CD4-positive, CD25-positive, alpha-beta regulatory T cell (primary cell): ENCODE measurements at regions not wholly inside any gene's neighbourhood (a gene's known extent, or its start where the extent isn't known, plus 50 kb on each side); places are given as distances from the start of the nearest gene placed in this dataset.

ENCODE experiments used
- ATAC-seq, 2 donors: fragments of 150-1000 bp; cut with Tn5 transposase; one replicate each; pipeline ENCODE4 v1.10.0; 2021; ENCODE audit warnings: low read depth in 2 of 2, moderate number of reproducible peaks in 2 of 2, moderate library complexity in 1 of 2
- DNase-seq, 3 donors: peaks; one replicate each; pipeline versions ENCODE4 v3.0.0 to v3.0.0-alpha.2; 2012 to 2022; ENCODE audit warnings: mixed read lengths in 1 of 3
- H3K27ac ChIP-seq: one replicate; pipeline ENCODE4 v1.7.0; 2013; ENCODE audit warnings: mild to moderate bottlenecking, low read length; ENCODE audit not compliant: insufficient read depth, poor library complexity, severe bottlenecking
- H3K27me3 ChIP-seq: one replicate; pipeline ENCODE4 v1.7.0; 2013; ENCODE audit warnings: low read length; ENCODE audit not compliant: control insufficient read depth, insufficient read depth
- H3K36me3 ChIP-seq: one replicate; pipeline ENCODE4 v1.7.0; 2013; ENCODE audit warnings: mild to moderate bottlenecking, low read length, moderate library complexity; ENCODE audit not compliant: control insufficient read depth, insufficient read depth
- H3K4me1 ChIP-seq: 2 replicates; pipeline ENCODE4 v1.7.0; 2013; ENCODE audit warnings: mild to moderate bottlenecking, low read length; ENCODE audit not compliant: insufficient read depth, control insufficient read depth, poor library complexity, severe bottlenecking
- H3K4me3 ChIP-seq: one replicate; pipeline ENCODE4 v1.7.0; 2013; ENCODE audit warnings: low read depth, mild to moderate bottlenecking, low read length, moderate library complexity
- H3K9me3 ChIP-seq, 2 experiments: 1 replicate in 1 of 2; 2 replicates in 1 of 2; pipeline ENCODE4 v1.7.0; 2013; ENCODE audit warnings: low read length in 2 of 2, mild to moderate bottlenecking in 1 of 2, moderate library complexity in 1 of 2; ENCODE audit not compliant: control insufficient read depth in 2 of 2
- H3K27ac Mint-ChIP-seq, 3 donors: one replicate each; pipeline ENCODE4 v1.8.0; 2020 to 2022; ENCODE audit warnings: mild to moderate bottlenecking in 3 of 3, mixed read lengths in 3 of 3, moderate library complexity in 2 of 3
- H3K27me3 Mint-ChIP-seq: one replicate; pipeline ENCODE4 v1.8.0; 2022; ENCODE audit warnings: mild to moderate bottlenecking, mixed read lengths
- H3K36me3 Mint-ChIP-seq: one replicate; pipeline ENCODE4 v1.8.0; 2020; ENCODE audit warnings: mixed read lengths
- H3K4me1 Mint-ChIP-seq, 4 donors: one replicate each; pipeline ENCODE4 v1.8.0; 2020 to 2022; ENCODE audit warnings: mixed read lengths in 4 of 4, mild to moderate bottlenecking in 1 of 4
- H3K4me3 Mint-ChIP-seq, 4 donors: one replicate each; pipeline ENCODE4 v1.8.0; 2020 to 2022; ENCODE audit warnings: mild to moderate bottlenecking in 4 of 4, mixed read lengths in 4 of 4, moderate library complexity in 3 of 4
- H3K9me3 Mint-ChIP-seq, 7 donors: one replicate each; pipeline ENCODE4 v1.8.0; 2020 to 2022; ENCODE audit warnings: mixed read lengths in 7 of 7, mild to moderate bottlenecking in 3 of 7, moderate library complexity in 2 of 7

- Mint-ChIP-seq H3K36me3 (no peaks in the 10 kb centered on the region), H3K9me3 (no peaks in the 10 kb centered on the region), H3K4me3 (no peak overlapping the region), H3K27me3 (no peaks in the 10 kb centered on the region), H3K27ac (no peak overlapping the region), H3K4me1 (no peaks in the 10 kb centered on the region)
- Histone ChIP-seq H3K27me3 (no peaks in the 10 kb centered on the region), H3K4me3 (no peak overlapping the region), H3K4me1 (no peaks in the 10 kb centered on the region), H3K27ac (no peak overlapping the region), H3K9me3 (no peaks in the 10 kb centered on the region), H3K36me3 (no peaks in the 10 kb centered on the region)
- ATAC-seq (no peak), DNase-seq (no peak)
Observed at GRCh38 chr14:22427771-22428231, 161.2 kb downstream of the DAD1 start.

DNA sequence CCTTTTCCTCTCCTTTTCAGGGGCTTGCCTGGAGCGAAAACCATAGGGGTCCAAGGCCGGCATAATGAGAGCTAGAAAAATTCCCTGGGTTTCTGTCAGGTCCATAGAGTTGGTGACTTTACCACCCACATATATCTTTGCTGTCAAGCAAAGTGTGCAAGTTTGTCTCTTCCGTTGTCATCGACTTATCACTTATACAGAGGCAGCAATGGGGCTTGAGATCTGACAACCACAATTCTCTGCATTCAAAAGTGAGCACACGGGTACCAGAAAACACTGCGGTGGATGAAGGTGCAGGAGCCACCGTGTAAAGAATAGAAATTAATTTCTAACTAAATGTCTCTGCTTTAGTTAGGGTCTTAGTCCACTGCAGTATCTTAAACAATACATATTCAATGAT, 162.3 kb downstream of the DAD1 start:
- ATAC-seq (no peak), DNase-seq (no peak)
- H3K4me3 ChIP-seq: no peak overlapping the region
- no peaks in the 10 kb centered on the region for H3K27me3 ChIP-seq
- no peaks in the 10 kb centered on the region for H3K36me3 ChIP-seq
- Mint-ChIP-seq H3K4me1 (no peaks in the 10 kb centered on the region), H3K27me3 (no peaks in the 10 kb centered on the region), H3K27ac (no peak overlapping the region), H3K4me3 (no peak overlapping the region), H3K36me3 (no peaks in the 10 kb centered on the region), H3K9me3 (no peaks in the 10 kb centered on the region)
- no peak overlapping the region for H3K27ac ChIP-seq
- H3K4me1 ChIP-seq: no peaks in the 10 kb centered on the region
- no peaks in the 10 kb centered on the region for H3K9me3 ChIP-seq

- Mint-ChIP-seq H3K27ac (peak overlapping the region in 1 of 3 donors; percentile 74), H3K9me3 (no peaks in the 10 kb centered on the region), H3K4me1 (no peaks in the 10 kb centered on the region), H3K4me3 (no peak overlapping the region), H3K27me3 (no peaks in the 10 kb centered on the region), H3K36me3 (no peaks in the 10 kb centered on the region)
- no peak overlapping the region for H3K4me3 ChIP-seq
- ATAC-seq: no peak
- no peaks in the 10 kb centered on the region for H3K27me3 ChIP-seq
- no peaks in the 10 kb centered on the region for H3K9me3 ChIP-seq
- no peak for DNase-seq
- H3K4me1 ChIP-seq: no peaks in the 10 kb centered on the region
- no peaks in the 10 kb centered on the region for H3K36me3 ChIP-seq
- no peak overlapping the region for H3K27ac ChIP-seq
Observed at GRCh38 chr14:22423958-22424357, 165.1 kb downstream of the DAD1 start.

DNA sequence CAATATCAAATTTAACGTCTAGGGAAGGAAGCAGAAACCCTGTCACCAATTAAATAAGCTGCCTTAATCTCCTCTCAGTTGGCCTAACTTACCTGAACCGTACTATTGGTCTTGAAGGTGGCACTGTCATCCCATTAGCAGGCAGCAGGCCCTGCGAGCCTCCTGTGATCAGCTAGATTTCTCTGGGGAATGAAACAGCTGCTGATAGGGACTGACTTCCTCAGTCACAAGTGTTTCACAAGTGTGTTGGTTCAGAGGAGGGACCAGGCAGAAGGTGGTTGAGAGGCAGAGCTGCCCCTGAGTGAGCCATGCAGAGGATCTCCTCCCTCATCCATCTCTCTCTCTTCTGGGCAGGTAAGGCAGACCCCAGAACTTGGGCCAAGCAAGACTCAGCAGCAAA, 166.8 kb downstream of the DAD1 start:
- no peak overlapping the region for H3K4me3 Mint-ChIP-seq
- H3K4me1 Mint-ChIP-seq: no peaks in the 10 kb centered on the region
- Histone ChIP-seq H3K27ac (no peak overlapping the region), H3K4me1 (no peaks in the 10 kb centered on the region), H3K4me3 (no peak overlapping the region), H3K36me3 (no peaks in the 10 kb centered on the region), H3K27me3 (no peaks in the 10 kb centered on the region), H3K9me3 (no peaks in the 10 kb centered on the region)
- no peaks in the 10 kb centered on the region for H3K9me3 Mint-ChIP-seq
- no peak overlapping the region for H3K27ac Mint-ChIP-seq
- no peaks in the 10 kb centered on the region for H3K36me3 Mint-ChIP-seq
- H3K27me3 Mint-ChIP-seq: no peaks in the 10 kb centered on the region
- DNase-seq (no peak), ATAC-seq (no peak)

DNA sequence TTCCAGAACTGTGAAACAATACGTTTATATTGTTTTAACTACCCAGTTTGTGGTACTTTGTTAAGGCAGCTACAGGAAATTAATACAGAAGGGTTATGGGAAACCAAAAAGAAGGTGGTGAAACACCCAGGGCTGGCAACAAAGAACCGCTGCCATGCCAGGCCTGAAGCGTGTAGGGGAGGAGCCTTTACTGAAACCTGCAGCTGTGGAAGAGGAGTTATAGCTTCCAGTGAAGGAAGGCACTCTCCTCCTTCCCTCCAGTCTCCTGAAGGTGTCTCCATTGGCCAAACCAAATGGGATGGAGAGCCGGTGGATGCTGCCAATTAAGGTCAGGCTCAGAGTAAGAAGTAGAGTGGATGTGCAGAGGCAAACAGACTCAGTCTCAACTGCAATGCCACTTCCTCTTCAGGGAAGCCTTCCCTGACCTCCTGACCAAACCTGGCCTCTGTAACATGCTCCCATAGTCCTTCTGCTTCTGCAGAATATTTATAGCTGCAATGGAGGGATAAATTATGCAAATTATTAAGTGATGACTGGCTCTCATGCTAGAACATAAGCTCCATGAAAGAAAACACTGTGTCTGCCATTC, 168.3 kb downstream of the DAD1 start:
- Histone ChIP-seq H3K4me3 (no peak overlapping the region), H3K27me3 (no peaks in the 10 kb centered on the region), H3K36me3 (no peaks in the 10 kb centered on the region), H3K9me3 (no peaks in the 10 kb centered on the region), H3K27ac (no peak overlapping the region), H3K4me1 (no peaks in the 10 kb centered on the region)
- H3K36me3 Mint-ChIP-seq: no peaks in the 10 kb centered on the region
- DNase-seq (no peak), ATAC-seq (no peak)
- H3K9me3 Mint-ChIP-seq: no peaks in the 10 kb centered on the region
- H3K27me3 Mint-ChIP-seq: no peaks in the 10 kb centered on the region
- H3K4me3 Mint-ChIP-seq: no peak overlapping the region
- no peaks in the 10 kb centered on the region for H3K4me1 Mint-ChIP-seq
- no peak overlapping the region for H3K27ac Mint-ChIP-seq

GRCh38 chr14:22419620-22420019, 169.4 kb downstream of the DAD1 start:
- Mint-ChIP-seq H3K36me3 (no peaks in the 10 kb centered on the region), H3K4me1 (no peaks in the 10 kb centered on the region), H3K9me3 (no peaks in the 10 kb centered on the region), H3K27me3 (no peaks in the 10 kb centered on the region), H3K4me3 (no peak overlapping the region), H3K27ac (no peak overlapping the region)
- no peaks in the 10 kb centered on the region for H3K9me3 ChIP-seq
- no peaks in the 10 kb centered on the region for H3K27me3 ChIP-seq
- no peaks in the 10 kb centered on the region for H3K36me3 ChIP-seq
- no peak overlapping the region for H3K27ac ChIP-seq
- ATAC-seq (no peak), DNase-seq (no peak)
- H3K4me1 ChIP-seq: no peaks in the 10 kb centered on the region
- no peak overlapping the region for H3K4me3 ChIP-seq

GRCh38 chr14:22418631-22419030, 170.4 kb downstream of the DAD1 start:
- Histone ChIP-seq H3K4me1 (no peaks in the 10 kb centered on the region), H3K9me3 (no peaks in the 10 kb centered on the region), H3K27ac (no peak overlapping the region), H3K36me3 (no peaks in the 10 kb centered on the region), H3K27me3 (no peaks in the 10 kb centered on the region), H3K4me3 (no peak overlapping the region)
- no peaks in the 10 kb centered on the region for H3K4me1 Mint-ChIP-seq
- no peak for ATAC-seq
- H3K9me3 Mint-ChIP-seq: no peaks in the 10 kb centered on the region
- H3K36me3 Mint-ChIP-seq: no peaks in the 10 kb centered on the region
- H3K4me3 Mint-ChIP-seq: no peak overlapping the region
- no peaks in the 10 kb centered on the region for H3K27me3 Mint-ChIP-seq
- H3K27ac Mint-ChIP-seq: no peak overlapping the region
- no peak for DNase-seq

- Mint-ChIP-seq H3K27ac (no peak overlapping the region), H3K4me3 (no peak overlapping the region), H3K36me3 (no peaks in the 10 kb centered on the region), H3K9me3 (no peaks in the 10 kb centered on the region), H3K4me1 (no peaks in the 10 kb centered on the region), H3K27me3 (no peaks in the 10 kb centered on the region)
- DNase-seq (no peak), ATAC-seq (no peak)
- Histone ChIP-seq H3K4me3 (no peak overlapping the region), H3K9me3 (no peaks in the 10 kb centered on the region), H3K27me3 (no peaks in the 10 kb centered on the region), H3K36me3 (no peaks in the 10 kb centered on the region), H3K27ac (no peak overlapping the region), H3K4me1 (no peaks in the 10 kb centered on the region)
Observed at GRCh38 chr14:22417914-22418313, 171.1 kb downstream of the DAD1 start.
